ENCODE measurements at regions not wholly inside any gene's neighbourhood (a gene's known extent, or its start where the extent isn't known, plus 50 kb on each side); places are given as distances from the start of the nearest gene placed in this dataset.
A peak's percentile ranks its signal among the peaks of the same experiment; 100 is the strongest.

GRCh38 chr5:115419846-115420585 is 123.6 kb upstream of the CCDC112 start:
- peak in 1 of 2 donors; percentile 19 for TF ChIP-seq EP300 (IDR thresholded peaks at IDR 0.05)
- no peak for TF ChIP-seq POLR2A (IDR thresholded peaks at IDR 0.05)
- Histone ChIP-seq H3K27me3 (no peaks in the 10 kb centered on the region), H3K4me3 (no peak overlapping the region), H3K36me3 (no peaks in the 10 kb centered on the region), H3K27ac (peak overlapping the region in 1 of 4 donors; percentile 19), H3K9me3 (no peaks in the 10 kb centered on the region), H3K4me1 (peaks cover 0 to 54% (median 13%) of the 10 kb centered on the region in 4 donors)
- DNase-seq (ENCODE audit: low spot score in 2 of 2): no peak
- 70 to 72% methylated on average over 1 of the region's 1 CpG for WGBS, 2 donors

DNA sequence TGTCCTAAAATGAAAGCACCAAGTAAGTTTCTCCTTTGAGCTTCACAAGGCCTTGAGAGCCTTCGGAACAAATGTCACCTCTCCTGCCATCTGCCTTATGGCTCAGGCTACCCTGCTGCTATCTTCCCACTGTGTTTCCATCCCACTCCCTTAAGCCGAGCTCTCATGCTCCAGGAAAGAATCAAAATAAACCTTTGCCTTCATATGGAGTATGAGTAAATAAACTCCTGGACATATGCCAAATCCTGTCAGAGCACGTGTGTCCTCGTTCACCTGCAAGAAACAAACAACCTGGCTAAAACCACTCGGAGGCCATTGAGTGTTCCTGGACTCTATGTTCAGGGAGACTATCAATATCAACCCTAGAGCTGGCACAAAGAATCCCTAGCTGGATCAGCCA is 122.3 kb upstream of the CCDC112 start:
- H3K27me3 ChIP-seq: no peaks in the 10 kb centered on the region
- peaks cover 0 to 54% (median 21%) of the 10 kb centered on the region in 4 donors for H3K4me1 ChIP-seq
- H3K36me3 ChIP-seq: no peaks in the 10 kb centered on the region
- no peaks in the 10 kb centered on the region for H3K9me3 ChIP-seq
- WGBS, 2 donors: 81 to 87% methylated on average over 5 of the region's 5 CpGs
- DNase-seq (ENCODE audit: low spot score in 2 of 2): no peak
- H3K27ac ChIP-seq: peak overlapping the region in 1 of 4 donors; percentile 19
- no peak for TF ChIP-seq CTCF (IDR thresholded peaks at IDR 0.05)
- no peak for TF ChIP-seq POLR2A (IDR thresholded peaks at IDR 0.05)
- no peak for TF ChIP-seq EP300 (IDR thresholded peaks at IDR 0.05)
- H3K4me3 ChIP-seq: no peak overlapping the region

DNA sequence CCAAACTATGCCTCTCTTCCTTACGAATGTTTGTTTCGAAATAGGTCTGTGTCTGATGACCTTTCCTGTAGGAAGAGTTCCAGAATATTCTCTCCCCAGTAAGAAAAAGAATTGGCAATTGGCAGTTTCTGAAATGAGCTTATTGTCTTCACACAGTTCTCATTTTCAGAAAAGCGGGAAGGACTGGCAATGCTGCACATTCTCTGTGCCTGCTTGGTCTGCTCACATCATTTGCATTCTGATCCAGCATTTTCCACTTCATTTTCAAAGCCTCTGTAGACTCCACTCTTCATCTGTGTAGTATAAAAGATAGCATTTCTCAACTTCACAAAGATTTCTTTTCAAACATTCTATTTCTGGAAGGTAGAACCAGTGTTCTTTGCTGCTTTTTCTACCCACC is 120.6 kb upstream of the CCDC112 start:
- WGBS, 2 donors: 38 to 39% methylated on average over 3 of the region's 3 CpGs
- no peak for DNase-seq (ENCODE audit: low spot score in 2 of 2)
- peaks cover 0 to 38% (median 21%) of the 10 kb centered on the region in 4 donors for H3K4me1 ChIP-seq

GRCh38 chr5:115415143-115415491 is 118.7 kb upstream of the CCDC112 start:
- Histone ChIP-seq H3K9me3 (no peaks in the 10 kb centered on the region), H3K4me1 (peaks cover 0 to 34% (median 19%) of the 10 kb centered on the region in 4 donors), H3K27me3 (no peaks in the 10 kb centered on the region), H3K36me3 (no peaks in the 10 kb centered on the region), H3K27ac (peak overlapping the region in 3 of 4 donors; percentile 62 to 87 (median 78)), H3K4me3 (no peak overlapping the region)
- TF ChIP-seq EP300 (IDR thresholded peaks at IDR 0.05) (peak in 1 of 2 donors; percentile 69), CTCF (IDR thresholded peaks at IDR 0.05) (no peak)
- no peak for DNase-seq (ENCODE audit: low spot score in 2 of 2)
- 25 to 29% methylated on average over 1 of the region's 1 CpG for WGBS, 2 donors

More for the DNA sequence above, 120.6 kb upstream of the CCDC112 start:
- TF ChIP-seq CTCF (IDR thresholded peaks at IDR 0.05): no peak
- peak in 1 of 2 donors; percentile 18 for TF ChIP-seq EP300 (IDR thresholded peaks at IDR 0.05)
- H3K4me3 ChIP-seq: no peak overlapping the region
- no peaks in the 10 kb centered on the region for H3K9me3 ChIP-seq
- H3K27me3 ChIP-seq: no peaks in the 10 kb centered on the region
- peak overlapping the region in 2 of 4 donors; percentile 78 to 87 for H3K27ac ChIP-seq
- H3K36me3 ChIP-seq: no peaks in the 10 kb centered on the region

GRCh38 chr5:115414406-115415142 is 118.1 kb upstream of the CCDC112 start:
- no peaks in the 10 kb centered on the region for H3K9me3 ChIP-seq
- H3K36me3 ChIP-seq: no peaks in the 10 kb centered on the region
- peak in 1 of 2 donors; percentile 15 for DNase-seq (ENCODE audit: low spot score in 2 of 2)
- 70 to 84% methylated on average over 5 of the region's 5 CpGs for WGBS, 2 donors
- no peak overlapping the region for H3K4me3 ChIP-seq
- TF ChIP-seq EP300 (IDR thresholded peaks at IDR 0.05): no peak
- no peak for TF ChIP-seq CTCF (IDR thresholded peaks at IDR 0.05)
- no peak for TF ChIP-seq POLR2A (IDR thresholded peaks at IDR 0.05)
- no peaks in the 10 kb centered on the region for H3K27me3 ChIP-seq
- peak overlapping the region in 3 of 4 donors; percentile 62 to 78 (median 70) for H3K27ac ChIP-seq
- peaks cover 0 to 32% (median 18%) of the 10 kb centered on the region in 4 donors for H3K4me1 ChIP-seq
